H9 (cell line): ENCODE measurements at regions not wholly inside any gene's neighbourhood (a gene's known extent, or its start where the extent isn't known, plus 50 kb on each side); places are given as distances from the start of the nearest gene placed in this dataset.

Experiments
- DNase-seq: peaks from one replicate; pipeline ENCODE4 v3.0.0-alpha.2; 2017
- H2AFZ ChIP-seq: one replicate; pipeline ENCODE4 v1.6.1; 2013; ENCODE audit warnings: mild to moderate bottlenecking, low read length, control low read depth, moderate library complexity
- H2AK5ac ChIP-seq: 2 replicates; pipeline ENCODE4 v1.6.1; 2013; ENCODE audit warnings: low read length, control low read depth, mixed read lengths; ENCODE audit not compliant: insufficient read length
- H2BK120ac ChIP-seq: one replicate; pipeline ENCODE4 v1.6.1; 2013; ENCODE audit warnings: low read depth, mild to moderate bottlenecking, low read length, control low read depth, inconsistent platforms; ENCODE audit not compliant: poor library complexity, severe bottlenecking
- H2BK12ac ChIP-seq: 2 replicates; pipeline ENCODE4 v1.6.1; 2013; ENCODE audit warnings: low read length, control low read depth, mixed read lengths, low read depth; ENCODE audit not compliant: insufficient read length
- H2BK15ac ChIP-seq: 2 replicates; pipeline ENCODE4 v1.6.1; 2013; ENCODE audit warnings: low read depth, low read length, control low read depth
- H2BK20ac ChIP-seq: one replicate; pipeline ENCODE4 v1.6.1; 2013; ENCODE audit warnings: low read depth, mild to moderate bottlenecking, low read length, control low read depth, inconsistent platforms; ENCODE audit not compliant: poor library complexity, severe bottlenecking
- H2BK5ac ChIP-seq: 2 replicates; pipeline ENCODE4 v1.6.1; 2013; ENCODE audit warnings: low read length, control low read depth, mixed read lengths; ENCODE audit not compliant: insufficient read length
- H3K14ac ChIP-seq: 2 replicates; pipeline ENCODE4 v1.6.1; 2013; ENCODE audit warnings: low read length, control low read depth; ENCODE audit not compliant: insufficient read depth
- H3K18ac ChIP-seq: 2 replicates; pipeline ENCODE4 v1.6.1; 2013; ENCODE audit warnings: low read depth, mild to moderate bottlenecking, mixed read lengths, low read length, control low read depth; ENCODE audit not compliant: insufficient read length
- H3K23ac ChIP-seq: 2 replicates; pipeline ENCODE4 v1.6.1; 2013; ENCODE audit warnings: low read length, control low read depth, mixed read lengths, low read depth; ENCODE audit not compliant: insufficient read length
- H3K23me2 ChIP-seq: 2 replicates; pipeline ENCODE4 v1.6.1; 2013; ENCODE audit warnings: low read depth, mild to moderate bottlenecking, mixed read lengths, low read length, control low read depth; ENCODE audit not compliant: insufficient read length, poor library complexity, severe bottlenecking
- H3K27ac ChIP-seq: 2 replicates; pipeline ENCODE4 v1.5.1; 2013; ENCODE audit warnings: low read length, control low read depth, mixed read lengths, low read depth; ENCODE audit not compliant: insufficient read length
- H3K27me3 ChIP-seq: 2 replicates; pipeline ENCODE4 v1.6.1; 2013; ENCODE audit warnings: low read length, control low read depth, inconsistent platforms; ENCODE audit not compliant: insufficient read depth
- H3K4ac ChIP-seq: 2 replicates; pipeline ENCODE4 v1.6.1; 2013; ENCODE audit warnings: low read depth, mild to moderate bottlenecking, control low read depth, inconsistent platforms, low read length, moderate library complexity
- H3K4me1 ChIP-seq: 2 replicates; pipeline ENCODE4 v1.6.1; 2013; ENCODE audit warnings: low read length, control low read depth, inconsistent platforms; ENCODE audit not compliant: insufficient read depth
- H3K4me2 ChIP-seq: 2 replicates; pipeline ENCODE4 v1.6.1; 2013; ENCODE audit warnings: low read length, control low read depth, mixed read lengths; ENCODE audit not compliant: insufficient read length, insufficient read depth
- H3K56ac ChIP-seq: 2 replicates; pipeline ENCODE4 v1.6.1; 2013; ENCODE audit warnings: low read depth, mild to moderate bottlenecking, mixed read lengths, low read length, control low read depth; ENCODE audit not compliant: insufficient read length
- H3K79me1 ChIP-seq: 2 replicates; pipeline ENCODE4 v1.6.1; 2013; ENCODE audit warnings: low read depth, mild to moderate bottlenecking, moderate library complexity, low read length, control low read depth, inconsistent platforms; ENCODE audit not compliant: insufficient read depth, poor library complexity, severe bottlenecking
- H3K79me2 ChIP-seq: 2 replicates; pipeline ENCODE4 v1.6.1; 2013; ENCODE audit warnings: low read length, control low read depth, inconsistent platforms; ENCODE audit not compliant: insufficient read depth
- H3K9ac ChIP-seq: 2 replicates; pipeline ENCODE4 v1.6.1; 2013; ENCODE audit warnings: low read length, control low read depth, mixed read lengths; ENCODE audit not compliant: insufficient read length; ENCODE audit errors: extremely low read depth
- H3K9me3 ChIP-seq: one replicate; pipeline ENCODE4 v1.6.1; 2013; ENCODE audit warnings: low read depth, low read length, inconsistent platforms; ENCODE audit not compliant: control insufficient read depth
- H3T11ph ChIP-seq: one replicate; pipeline ENCODE4 v1.6.1; 2013; ENCODE audit warnings: mild to moderate bottlenecking, low read length, control low read depth, inconsistent platforms
- H4K20me1 ChIP-seq: one replicate; pipeline ENCODE4 v1.6.1; 2013; ENCODE audit not compliant: control insufficient read depth, insufficient read length, insufficient read depth
- H4K5ac ChIP-seq: 2 replicates; pipeline ENCODE4 v1.6.1; 2013; ENCODE audit warnings: low read depth, mild to moderate bottlenecking, mixed read lengths, low read length, control low read depth; ENCODE audit not compliant: insufficient read length
- H4K8ac ChIP-seq: replicated peaks from 2 replicates; pipeline ENCODE4 v1.6.1; 2013; ENCODE audit warnings: low read length, control low read depth, mixed read lengths, low read depth; ENCODE audit not compliant: insufficient read length
- H4K91ac ChIP-seq: 2 replicates; pipeline ENCODE4 v1.6.1; 2013; ENCODE audit warnings: low read depth, mild to moderate bottlenecking, moderate library complexity, mixed read lengths, low read length, control low read depth; ENCODE audit not compliant: insufficient read length
- H3K27ac Mint-ChIP-seq, 3 experiments: 2 replicates in 2 of 3; 3 replicates in 1 of 3; pipeline ENCODE4 v1.8.0; 2020 to 2021; ENCODE audit warnings: mixed read lengths in 3 of 3, mild to moderate bottlenecking in 1 of 3, moderate library complexity in 1 of 3
- H3K27me3 Mint-ChIP-seq: 2 replicates; pipeline ENCODE4 v1.8.0; 2021; ENCODE audit warnings: low read depth, mild to moderate bottlenecking, moderate library complexity, mixed read lengths
- H3K36me3 Mint-ChIP-seq, 3 experiments: 2 replicates in 2 of 3; 3 replicates in 1 of 3; pipeline ENCODE4 v1.8.0; 2020 to 2021; ENCODE audit warnings: low read depth in 3 of 3, mixed read lengths in 3 of 3; ENCODE audit not compliant: insufficient read depth in 1 of 3
- H3K4me1 Mint-ChIP-seq, 2 experiments: 2 replicates each; pipeline ENCODE4 v1.8.0; 2020; ENCODE audit warnings: mixed read lengths in 2 of 2
- H3K4me3 Mint-ChIP-seq, 2 experiments: 2 replicates in 1 of 2; 3 replicates in 1 of 2; pipeline ENCODE4 v1.8.0; 2020 to 2021; ENCODE audit warnings: mild to moderate bottlenecking in 2 of 2, mixed read lengths in 2 of 2, moderate library complexity in 1 of 2
- H3K9me3 Mint-ChIP-seq, 2 experiments: 2 replicates in 1 of 2; 3 replicates in 1 of 2; pipeline ENCODE4 v1.8.0; 2020; ENCODE audit warnings: mild to moderate bottlenecking in 2 of 2, mixed read lengths in 2 of 2, moderate library complexity in 1 of 2
- WGBS: extraction: QIAGEN DNeasy Blood & Tissue Kit; methylation state at CpG from one replicate; pipeline ENCODE4 v1.1.7; 2013; ENCODE audit warnings: missing lambda C conversion rate, low lambda C conversion rate, mixed read lengths; ENCODE audit not compliant: insufficient read length; ENCODE audit errors: extremely low coverage; 5-methylcytosine and 5-hydroxymethylcytosine counted together
- TF ChIP-seq, protein P1 (sequence below): fragments of 200-600 bp; sonication (generic); conservative IDR thresholded peaks from 3 replicates; pipeline ENCODE4 v1.8.0; 2021; ENCODE audit warnings: antibody characterized with exemption, mild to moderate bottlenecking

GRCh38 chr7:25580141-25580540 lies 351.9 kb upstream of the NPVF start:
- H3K4me3 Mint-ChIP-seq: no peak overlapping the region
- TF ChIP-seq, protein P1, sequence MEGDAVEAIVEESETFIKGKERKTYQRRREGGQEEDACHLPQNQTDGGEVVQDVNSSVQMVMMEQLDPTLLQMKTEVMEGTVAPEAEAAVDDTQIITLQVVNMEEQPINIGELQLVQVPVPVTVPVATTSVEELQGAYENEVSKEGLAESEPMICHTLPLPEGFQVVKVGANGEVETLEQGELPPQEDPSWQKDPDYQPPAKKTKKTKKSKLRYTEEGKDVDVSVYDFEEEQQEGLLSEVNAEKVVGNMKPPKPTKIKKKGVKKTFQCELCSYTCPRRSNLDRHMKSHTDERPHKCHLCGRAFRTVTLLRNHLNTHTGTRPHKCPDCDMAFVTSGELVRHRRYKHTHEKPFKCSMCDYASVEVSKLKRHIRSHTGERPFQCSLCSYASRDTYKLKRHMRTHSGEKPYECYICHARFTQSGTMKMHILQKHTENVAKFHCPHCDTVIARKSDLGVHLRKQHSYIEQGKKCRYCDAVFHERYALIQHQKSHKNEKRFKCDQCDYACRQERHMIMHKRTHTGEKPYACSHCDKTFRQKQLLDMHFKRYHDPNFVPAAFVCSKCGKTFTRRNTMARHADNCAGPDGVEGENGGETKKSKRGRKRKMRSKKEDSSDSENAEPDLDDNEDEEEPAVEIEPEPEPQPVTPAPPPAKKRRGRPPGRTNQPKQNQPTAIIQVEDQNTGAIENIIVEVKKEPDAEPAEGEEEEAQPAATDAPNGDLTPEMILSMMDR: no peak
- H3K36me3 Mint-ChIP-seq: no peaks in the 10 kb centered on the region
- no peak overlapping the region for H3K18ac ChIP-seq
- no peak overlapping the region for H3K27ac Mint-ChIP-seq
- H2BK120ac ChIP-seq: no peak overlapping the region
- no peak overlapping the region for H2BK15ac ChIP-seq
- H2BK5ac ChIP-seq: no peak overlapping the region
- no peaks in the 10 kb centered on the region for H3K4me1 ChIP-seq
- no peaks in the 10 kb centered on the region for H3K79me2 ChIP-seq
- H2AK5ac ChIP-seq: no peak overlapping the region
- no CpG with 5 or more reads among the region's 4 CpGs for WGBS
- H3K4me1 Mint-ChIP-seq: peaks cover 5 to 9% of the 10 kb centered on the region in 2 experiments
- H3K23me2 ChIP-seq: no peaks in the 10 kb centered on the region
- no peak overlapping the region for H3K14ac ChIP-seq
- DNase-seq: no peak
- H2BK20ac ChIP-seq: no peak overlapping the region
- H3K23ac ChIP-seq: no peak overlapping the region
- H3K27me3 Mint-ChIP-seq: peaks cover 24% of the 10 kb centered on the region
- no peak overlapping the region for H3K9ac ChIP-seq
- no peak overlapping the region for H2BK12ac ChIP-seq
- H4K5ac ChIP-seq: no peak overlapping the region
- no peak overlapping the region for H3K4me2 ChIP-seq
- H3K9me3 Mint-ChIP-seq: no peaks in the 10 kb centered on the region
- no peak overlapping the region for H2AFZ ChIP-seq
- no peak overlapping the region for H3K56ac ChIP-seq
- no peak overlapping the region for H3K4ac ChIP-seq
- no peaks in the 10 kb centered on the region for H3K9me3 ChIP-seq
- H4K20me1 ChIP-seq: no peaks in the 10 kb centered on the region
- H3T11ph ChIP-seq: no peak overlapping the region
- no peaks in the 10 kb centered on the region for H3K27me3 ChIP-seq
- H4K91ac ChIP-seq: no peak overlapping the region
- H4K8ac ChIP-seq: no peak overlapping the region
- H3K79me1 ChIP-seq: no peaks in the 10 kb centered on the region
- no peak overlapping the region for H3K27ac ChIP-seq
